ENCODE measurements at regions not wholly inside any gene's neighbourhood (a gene's known extent, or its start where the extent isn't known, plus 50 kb on each side); places are given as distances from the start of the nearest gene placed in this dataset.

- CTCF ChIA-PET: no interaction called here
- DNase-seq (ENCODE audit: low read depth, low spot score) (no peak), ATAC-seq (no peak)
- Histone ChIP-seq H4K20me1 (ENCODE audit: insufficient read depth) (no peaks in the 10 kb centered on the region), H3K4me2 (ENCODE audit: low read length) (no peak overlapping the region), H3K79me2 (ENCODE audit: insufficient read depth, low read length) (no peaks in the 10 kb centered on the region), H3K4me1 (ENCODE audit: control insufficient read depth in 1 of 2, insufficient read depth in 2 of 2, low read length in 2 of 2) (no peaks in the 10 kb centered on the region), H3K27ac (ENCODE audit: low read depth, low read length) (no peak overlapping the region), H3K36me3 (ENCODE audit: control insufficient read depth in 1 of 2, insufficient read depth in 2 of 2, low read length in 2 of 2) (no peaks in the 10 kb centered on the region), H3K4me3 (replicated peaks in 1 of 2; ENCODE audit: low read depth in 1 of 2, low read length in 2 of 2) (no peak overlapping the region), H2AFZ (ENCODE audit: low read depth, low read length, poor library complexity, severe bottlenecking) (no peak overlapping the region), H3K27me3 (ENCODE audit: insufficient read depth, low read length) (peaks cover 36% of the 10 kb centered on the region), H3K9me2 (ENCODE audit: insufficient read depth) (no peaks in the 10 kb centered on the region), H3K9ac (ENCODE audit: low read length) (no peak overlapping the region), H3K9me3 (ENCODE audit: control insufficient read depth in 1 of 2, insufficient read depth in 1 of 2, low read depth in 1 of 2, low read length in 2 of 2) (no peaks in the 10 kb centered on the region)
- POLR2A ChIA-PET: no interaction called here
- TF ChIP-seq POLR2A (IDR thresholded peaks at IDR 0.05; ENCODE audit: borderline replicate concordance, extremely low read depth, insufficient read depth, insufficient read length): no peak
- no peak for TF ChIP-seq SRF (IDR thresholded peaks at IDR 0.05; ENCODE audit: low read depth)
- no peak for TF ChIP-seq MAX (IDR thresholded peaks at IDR 0.05)
- no peak for TF ChIP-seq CBX3 (IDR thresholded peaks at IDR 0.05; ENCODE audit: low read depth)
- no peak for TF ChIP-seq JUND (IDR thresholded peaks at IDR 0.05)
- no peak for TF ChIP-seq TCF7L2 (IDR thresholded peaks at IDR 0.05; ENCODE audit: borderline replicate concordance, extremely low read depth, insufficient read depth, insufficient read length)
- no peak for TF ChIP-seq SIN3A (IDR thresholded peaks at IDR 0.05; ENCODE audit: low read depth)
- no peak for TF ChIP-seq ATF3 (IDR thresholded peaks at IDR 0.05)
- no TSS peak for BruUV-seq (replicated peaks)
- intact Hi-C loops (cut with micrococcal nuclease): no loop called here
- RAD21 ChIA-PET (ENCODE audit: low non-redundant PET in 1 of 2, low total read pairs in 2 of 2, uncharacterized antibody in 2 of 2, unreplicated experiment in 2 of 2): no interaction called here
These were observed 58.0 kb upstream of the GLYATL1B start for GRCh38 chr11:59028105-59028504.

GRCh38 chr11:59029366-59029889, 56.7 kb upstream of the GLYATL1B start:
- BruUV-seq (replicated peaks): no TSS peak
- Histone ChIP-seq H3K79me2 (ENCODE audit: insufficient read depth, low read length) (no peaks in the 10 kb centered on the region), H3K36me3 (ENCODE audit: control insufficient read depth in 1 of 2, insufficient read depth in 2 of 2, low read length in 2 of 2) (no peaks in the 10 kb centered on the region), H3K9me2 (ENCODE audit: insufficient read depth) (no peaks in the 10 kb centered on the region), H3K27ac (ENCODE audit: low read depth, low read length) (no peak overlapping the region), H2AFZ (ENCODE audit: low read depth, low read length, poor library complexity, severe bottlenecking) (no peak overlapping the region), H4K20me1 (ENCODE audit: insufficient read depth) (no peaks in the 10 kb centered on the region), H3K4me1 (ENCODE audit: control insufficient read depth in 1 of 2, insufficient read depth in 2 of 2, low read length in 2 of 2) (no peaks in the 10 kb centered on the region), H3K9ac (ENCODE audit: low read length) (no peak overlapping the region), H3K27me3 (ENCODE audit: insufficient read depth, low read length) (peaks cover 36% of the 10 kb centered on the region), H3K4me2 (ENCODE audit: low read length) (no peak overlapping the region), H3K4me3 (replicated peaks in 1 of 2; ENCODE audit: low read depth in 1 of 2, low read length in 2 of 2) (no peak overlapping the region), H3K9me3 (ENCODE audit: control insufficient read depth in 1 of 2, insufficient read depth in 1 of 2, low read depth in 1 of 2, low read length in 2 of 2) (no peaks in the 10 kb centered on the region)
- ATAC-seq (no peak), DNase-seq (ENCODE audit: low read depth, low spot score) (no peak)
- intact Hi-C loops (cut with micrococcal nuclease): no loop called here
- POLR2A ChIA-PET: no interaction called here
- CTCF ChIA-PET: no interaction called here
- RAD21 ChIA-PET (ENCODE audit: low non-redundant PET in 1 of 2, low total read pairs in 2 of 2, uncharacterized antibody in 2 of 2, unreplicated experiment in 2 of 2): no interaction called here
- TF ChIP-seq EGR1 (IDR thresholded peaks at IDR 0.05; ENCODE audit: low read depth) (no peak), ZNF274 (IDR thresholded peaks at IDR 0.05; ENCODE audit: low read depth, low read length) (no peak), ELF1 (IDR thresholded peaks at IDR 0.05; ENCODE audit: borderline replicate concordance, low read depth) (no peak), MAX (IDR thresholded peaks at IDR 0.05) (no peak), JUND (IDR thresholded peaks at IDR 0.05) (no peak), ZBTB33 (IDR thresholded peaks at IDR 0.05; ENCODE audit: extremely low read depth, insufficient replicate concordance, low read length) (no peak), SP1 (IDR thresholded peaks at IDR 0.05; ENCODE audit: low read depth) (no peak), SIN3A (IDR thresholded peaks at IDR 0.05; ENCODE audit: low read depth) (no peak), CBX3 (IDR thresholded peaks at IDR 0.05; ENCODE audit: low read depth) (no peak), ZFX (IDR thresholded peaks at IDR 0.05) (no peak), SRF (IDR thresholded peaks at IDR 0.05; ENCODE audit: low read depth) (no peak), RAD21 (IDR thresholded peaks at IDR 0.05; ENCODE audit: low read depth) (no peak), CTCF (IDR thresholded peaks at IDR 0.05 in 2 of 3, conservative IDR thresholded peaks at IDR 0.05 in 1 of 3; ENCODE audit: borderline replicate concordance in 1 of 3, insufficient read depth in 1 of 3, low read depth in 2 of 3, low read length in 2 of 3) (no peak), YY1 (IDR thresholded peaks at IDR 0.05; ENCODE audit: extremely low read depth, insufficient replicate concordance, low read depth, low read length) (no peak)

All from HCT116 (cell line).